ENCODE measurements at regions not wholly inside any gene's neighbourhood (a gene's known extent, or its start where the extent isn't known, plus 50 kb on each side); places are given as distances from the start of the nearest gene placed in this dataset.

- no peak overlapping the region for H3K4me3 ChIP-seq (ENCODE audit: control insufficient read depth, low read depth, low read length)
- no peak for DNase-seq (ENCODE audit: low read depth)
- no peak for TF ChIP-seq CTCF (conservative IDR thresholded peaks at IDR 0.05; ENCODE audit: control insufficient read depth, insufficient read depth, low read depth, low read length)
Observed at GRCh38 chr10:64209561-64209960, 688.4 kb downstream of the REEP3 start.

DNA sequence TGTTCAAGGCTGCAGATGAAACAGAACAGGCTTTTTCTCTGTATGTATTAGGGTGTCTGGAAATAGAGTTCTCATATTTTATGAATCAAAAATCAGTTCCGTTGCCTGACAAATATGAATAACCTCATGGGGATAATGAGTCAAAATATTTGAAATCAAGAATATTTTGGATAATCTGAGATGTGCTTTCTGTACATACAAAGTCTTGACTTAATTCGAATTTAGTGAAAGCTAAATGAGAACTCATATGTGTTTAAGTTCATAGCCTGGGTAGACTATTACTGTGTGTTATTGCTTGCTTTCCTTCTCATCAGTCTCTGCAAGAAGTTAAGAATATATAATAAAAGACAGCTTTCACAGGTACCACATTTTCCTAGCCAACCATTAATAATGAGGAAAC lies 689.0 kb downstream of the REEP3 start:
- TF ChIP-seq CTCF (conservative IDR thresholded peaks at IDR 0.05; ENCODE audit: control insufficient read depth, insufficient read depth, low read depth, low read length), result no peak

GRCh38 chr10:64211466-64211865 lies 690.3 kb downstream of the REEP3 start:
- TF ChIP-seq CTCF (conservative IDR thresholded peaks at IDR 0.05; ENCODE audit: control insufficient read depth, insufficient read depth, low read depth, low read length), result no peak
- DNase-seq (ENCODE audit: low read depth), result no peak
- no peak overlapping the region for H3K4me3 ChIP-seq (ENCODE audit: control insufficient read depth, low read depth, low read length)

More for the DNA sequence above, 689.0 kb downstream of the REEP3 start:
- no peak overlapping the region for H3K4me3 ChIP-seq (ENCODE audit: control insufficient read depth, low read depth, low read length)
- DNase-seq (ENCODE audit: low read depth), result no peak

DNA sequence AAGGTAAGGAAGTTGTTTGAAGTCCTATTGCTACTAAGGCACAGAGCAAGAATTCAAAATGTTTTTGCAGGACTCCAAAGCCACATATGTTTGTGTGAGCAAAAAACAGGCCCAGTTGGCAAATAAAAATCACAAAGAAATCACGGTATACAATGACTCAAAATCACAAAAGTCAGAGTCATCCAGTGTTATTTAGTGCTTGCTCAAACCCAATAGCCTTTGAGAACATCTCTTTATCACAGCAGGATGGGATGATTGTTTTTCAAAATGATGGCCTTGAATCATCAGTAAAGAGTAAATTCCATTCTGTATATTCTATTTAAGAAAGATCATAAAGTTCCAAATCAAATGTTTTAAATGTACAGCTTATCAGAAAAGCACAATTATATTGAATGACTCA lies 693.9 kb downstream of the REEP3 start:
- H3K4me3 ChIP-seq (ENCODE audit: control insufficient read depth, low read depth, low read length), result no peak overlapping the region
- TF ChIP-seq CTCF (conservative IDR thresholded peaks at IDR 0.05; ENCODE audit: control insufficient read depth, insufficient read depth, low read depth, low read length), result no peak
- no peak for DNase-seq (ENCODE audit: low read depth)

GRCh38 chr10:64219271-64220025 lies 698.2 kb downstream of the REEP3 start:
- H3K4me3 ChIP-seq (ENCODE audit: control insufficient read depth, low read depth, low read length), result no peak overlapping the region
- no peak for TF ChIP-seq CTCF (conservative IDR thresholded peaks at IDR 0.05; ENCODE audit: control insufficient read depth, insufficient read depth, low read depth, low read length)
- no peak for DNase-seq (ENCODE audit: low read depth)

DNA sequence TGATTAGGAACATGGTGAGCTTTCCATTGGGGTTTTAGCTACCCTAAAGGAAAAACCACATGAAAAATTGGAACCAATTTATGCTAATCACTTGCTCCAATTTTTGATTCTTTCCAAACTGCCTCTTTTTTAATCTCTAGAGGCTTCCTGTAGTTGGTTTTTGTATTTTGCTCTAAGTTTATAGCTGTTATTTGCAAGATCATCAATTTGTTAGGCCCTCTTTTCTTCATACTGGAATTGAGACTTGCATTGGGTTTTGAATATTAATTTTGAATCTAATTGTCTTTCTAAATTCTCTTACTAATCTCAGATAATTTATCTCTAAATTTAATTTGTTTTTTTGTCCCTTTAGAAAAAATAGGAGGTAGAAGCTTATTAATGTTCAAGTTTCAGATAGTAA lies 713.3 kb downstream of the REEP3 start:
- H3K4me3 ChIP-seq (ENCODE audit: control insufficient read depth, low read depth, low read length), result no peak overlapping the region
- DNase-seq (ENCODE audit: low read depth), result no peak
- TF ChIP-seq CTCF (conservative IDR thresholded peaks at IDR 0.05; ENCODE audit: control insufficient read depth, insufficient read depth, low read depth, low read length), result no peak

Data from fibroblast of mammary gland (primary cell).